PFSK-1 (cell line): ENCODE measurements at regions not wholly inside any gene's neighbourhood (a gene's known extent, or its start where the extent isn't known, plus 50 kb on each side); places are given as distances from the start of the nearest gene placed in this dataset.

ENCODE experiments used
- FOXP2 ChIP-seq: optimal IDR thresholded peaks from 2 replicates; pipeline ENCODE3; 2011; ENCODE audit warnings: borderline replicate concordance, control low read depth, inconsistent platforms; ENCODE audit not compliant: insufficient read depth; ENCODE audit errors: extremely low read length, extremely low read depth
- POLR2AphosphoS5 ChIP-seq: IDR thresholded peaks from 2 replicates; pipeline ENCODE4 v1.6.1; 2012; ENCODE audit warnings: low read depth, mild to moderate bottlenecking, control low read depth, low read length, moderate library complexity
- SIN3A ChIP-seq: IDR thresholded peaks from 2 replicates; pipeline ENCODE4 v1.6.1; 2012; ENCODE audit warnings: mild to moderate bottlenecking, low read length, moderate library complexity, borderline replicate concordance; ENCODE audit not compliant: insufficient read depth
- TAF1 ChIP-seq: IDR thresholded peaks from 2 replicates; pipeline ENCODE4 v1.6.1; 2012; ENCODE audit warnings: low read length, control low read depth, borderline replicate concordance; ENCODE audit not compliant: insufficient read depth
- TF ChIP-seq, protein P1 (sequence below), 2 experiments: IDR thresholded peaks; 2 replicates each; pipeline versions ENCODE4 v1.6.1 to v1.8.0; 2011 to 2012; ENCODE audit warnings: low read depth in 2 of 2, low read length in 2 of 2, control low read depth in 1 of 2, inconsistent platforms in 1 of 2, mild to moderate bottlenecking in 1 of 2, moderate library complexity in 1 of 2; ENCODE audit not compliant: insufficient read depth in 1 of 2

DNA sequence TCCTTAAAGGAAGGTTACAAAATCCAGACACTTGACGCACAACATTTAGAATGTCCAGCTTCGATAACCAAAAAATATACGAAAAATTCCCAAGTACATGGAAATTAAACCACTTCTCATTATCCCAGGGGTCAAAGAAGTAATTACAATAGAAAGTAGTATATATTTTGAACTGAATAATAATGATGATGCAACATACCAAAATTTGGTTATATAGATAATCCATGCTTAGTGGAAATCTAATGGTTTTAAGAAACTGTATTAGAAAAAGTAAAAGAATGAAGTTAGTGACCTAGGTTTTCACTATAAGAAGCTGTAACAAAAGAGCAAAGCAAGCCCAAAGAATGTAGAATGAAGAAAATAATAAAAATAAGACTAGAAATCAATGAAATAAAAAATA is 204.0 kb upstream of the PUM3 start:
- TF ChIP-seq TAF1 = no peak
- TF ChIP-seq POLR2AphosphoS5 = no peak
- TF ChIP-seq, protein P1, sequence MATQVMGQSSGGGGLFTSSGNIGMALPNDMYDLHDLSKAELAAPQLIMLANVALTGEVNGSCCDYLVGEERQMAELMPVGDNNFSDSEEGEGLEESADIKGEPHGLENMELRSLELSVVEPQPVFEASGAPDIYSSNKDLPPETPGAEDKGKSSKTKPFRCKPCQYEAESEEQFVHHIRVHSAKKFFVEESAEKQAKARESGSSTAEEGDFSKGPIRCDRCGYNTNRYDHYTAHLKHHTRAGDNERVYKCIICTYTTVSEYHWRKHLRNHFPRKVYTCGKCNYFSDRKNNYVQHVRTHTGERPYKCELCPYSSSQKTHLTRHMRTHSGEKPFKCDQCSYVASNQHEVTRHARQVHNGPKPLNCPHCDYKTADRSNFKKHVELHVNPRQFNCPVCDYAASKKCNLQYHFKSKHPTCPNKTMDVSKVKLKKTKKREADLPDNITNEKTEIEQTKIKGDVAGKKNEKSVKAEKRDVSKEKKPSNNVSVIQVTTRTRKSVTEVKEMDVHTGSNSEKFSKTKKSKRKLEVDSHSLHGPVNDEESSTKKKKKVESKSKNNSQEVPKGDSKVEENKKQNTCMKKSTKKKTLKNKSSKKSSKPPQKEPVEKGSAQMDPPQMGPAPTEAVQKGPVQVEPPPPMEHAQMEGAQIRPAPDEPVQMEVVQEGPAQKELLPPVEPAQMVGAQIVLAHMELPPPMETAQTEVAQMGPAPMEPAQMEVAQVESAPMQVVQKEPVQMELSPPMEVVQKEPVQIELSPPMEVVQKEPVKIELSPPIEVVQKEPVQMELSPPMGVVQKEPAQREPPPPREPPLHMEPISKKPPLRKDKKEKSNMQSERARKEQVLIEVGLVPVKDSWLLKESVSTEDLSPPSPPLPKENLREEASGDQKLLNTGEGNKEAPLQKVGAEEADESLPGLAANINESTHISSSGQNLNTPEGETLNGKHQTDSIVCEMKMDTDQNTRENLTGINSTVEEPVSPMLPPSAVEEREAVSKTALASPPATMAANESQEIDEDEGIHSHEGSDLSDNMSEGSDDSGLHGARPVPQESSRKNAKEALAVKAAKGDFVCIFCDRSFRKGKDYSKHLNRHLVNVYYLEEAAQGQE (IDR thresholded peaks at IDR 0.05; ENCODE audit: insufficient read depth in 1 of 2, low read depth in 2 of 2, low read length in 2 of 2) = no peak
- TF ChIP-seq FOXP2 = no peak
- TF ChIP-seq SIN3A = no peak

- TF ChIP-seq FOXP2 (no peak), POLR2AphosphoS5 (no peak), SIN3A (no peak), TAF1 (no peak)
- TF ChIP-seq, protein P1 (IDR thresholded peaks at IDR 0.05; ENCODE audit: insufficient read depth in 1 of 2, low read depth in 2 of 2, low read length in 2 of 2) = no peak
These were observed 201.3 kb upstream of the PUM3 start for GRCh38 chr9:3045153-3045552.

DNA sequence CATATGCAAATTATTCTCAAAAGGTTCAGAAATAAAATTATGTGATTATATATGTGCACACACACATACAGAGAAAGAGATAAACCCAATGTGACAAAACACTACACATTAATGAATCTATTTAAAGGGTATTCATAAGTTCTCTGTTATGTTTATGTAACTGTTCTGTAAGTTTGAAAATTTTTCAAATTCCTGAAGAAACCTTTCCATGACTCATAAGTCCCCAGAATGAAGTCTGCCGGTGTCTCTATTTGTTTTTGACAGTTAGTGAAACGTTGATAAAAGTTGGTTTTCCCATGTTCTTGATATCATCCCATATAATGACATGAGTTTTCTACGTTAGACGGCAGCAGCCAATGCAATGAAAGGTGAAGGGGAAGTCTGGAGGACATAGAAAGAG is 199.5 kb upstream of the PUM3 start:
- TF ChIP-seq, protein P1 (IDR thresholded peaks at IDR 0.05; ENCODE audit: insufficient read depth in 1 of 2, low read depth in 2 of 2, low read length in 2 of 2) = no peak

DNA sequence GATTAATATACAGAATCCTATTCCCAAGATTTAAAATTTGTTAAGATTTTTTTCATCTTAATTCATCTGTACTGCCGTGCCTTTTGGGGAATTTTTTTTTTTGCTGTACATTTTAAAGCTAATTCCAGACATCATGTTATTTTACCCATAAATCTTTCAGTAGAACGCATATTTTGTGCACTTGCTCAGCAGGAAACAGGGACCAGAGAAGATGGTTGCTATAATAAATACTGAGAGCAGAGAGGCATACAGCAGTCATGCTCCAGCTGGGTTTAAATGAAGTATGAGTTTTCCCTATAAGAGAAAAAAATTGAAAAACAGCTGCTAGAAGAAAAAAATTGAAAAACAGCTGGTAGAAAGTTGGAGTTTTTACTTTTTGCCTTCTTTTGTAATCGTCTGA is 196.9 kb upstream of the PUM3 start:
- no peak for TF ChIP-seq FOXP2
- TF ChIP-seq POLR2AphosphoS5 = no peak
- no peak for TF ChIP-seq TAF1
- no peak for TF ChIP-seq SIN3A
- TF ChIP-seq, protein P1 (IDR thresholded peaks at IDR 0.05; ENCODE audit: insufficient read depth in 1 of 2, low read depth in 2 of 2, low read length in 2 of 2) = no peak

GRCh38 chr9:3036333-3036700 is 192.4 kb upstream of the PUM3 start:
- no peak for TF ChIP-seq POLR2AphosphoS5
- no peak for TF ChIP-seq SIN3A
- TF ChIP-seq TAF1 = no peak
- no peak for TF ChIP-seq FOXP2
- TF ChIP-seq, protein P1 (IDR thresholded peaks at IDR 0.05; ENCODE audit: insufficient read depth in 1 of 2, low read depth in 2 of 2, low read length in 2 of 2) = no peak
